SK-N-SH (cell line): ENCODE measurements at regions not wholly inside any gene's neighbourhood (a gene's known extent, or its start where the extent isn't known, plus 50 kb on each side); places are given as distances from the start of the nearest gene placed in this dataset.

Experiments used
- CTCF ChIP-seq: fragments of 200-600 bp; sonication (generic); IDR thresholded peaks from 2 replicates; pipeline ENCODE4 v1.6.1; 2017; ENCODE audit warnings: antibody characterized with exemption, mild to moderate bottlenecking, moderate library complexity
- FOXJ3 ChIP-seq: sonication (generic); formaldehyde crosslinking; IDR thresholded peaks from 2 replicates; pipeline ENCODE4 v1.5.1; 2020; ENCODE audit warnings: mild to moderate bottlenecking, missing genetic modification reagents
- GATA2 ChIP-seq: sonication (generic); formaldehyde crosslinking; IDR thresholded peaks from 2 replicates; pipeline ENCODE4 v1.5.0; 2020; ENCODE audit warnings: mild to moderate bottlenecking, missing genetic modification reagents
- JUND ChIP-seq: IDR thresholded peaks from 2 replicates; pipeline ENCODE4 v1.4.0; 2012
- MEF2A ChIP-seq: IDR thresholded peaks from 2 replicates; pipeline ENCODE4 v1.4.0; 2012; ENCODE audit warnings: low read depth, borderline replicate concordance
- MXI1 ChIP-seq: IDR thresholded peaks from 2 replicates; pipeline ENCODE4 v1.6.1; 2012; ENCODE audit warnings: mild to moderate bottlenecking, low read depth, low read length, improper control_type of control experiment
- POLR2AphosphoS5 ChIP-seq: IDR thresholded peaks from 2 replicates; pipeline ENCODE4 v1.6.1; 2012; ENCODE audit warnings: low read depth, low read length
- RCOR1 ChIP-seq: fragments of 150-350 bp; IDR thresholded peaks from 2 replicates; pipeline ENCODE4 v1.6.1; 2017; ENCODE audit warnings: antibody characterized with exemption, low read length
- TAF1 ChIP-seq: IDR thresholded peaks from 2 replicates; pipeline ENCODE4 v1.6.1; 2012; ENCODE audit warnings: low read depth, mild to moderate bottlenecking, low read length, moderate library complexity, borderline replicate concordance
- YY1 ChIP-seq: IDR thresholded peaks from 2 replicates; pipeline ENCODE4 v1.4.0; 2012; ENCODE audit warnings: low read depth, mild to moderate bottlenecking
- TF ChIP-seq, protein P1 (sequence below): IDR thresholded peaks from 2 replicates; pipeline ENCODE4; 2012

- TF ChIP-seq CTCF (peak; percentile 62), RCOR1 (no peak), YY1 (no peak), POLR2AphosphoS5 (no peak), MEF2A (no peak), MXI1 (no peak), TAF1 (no peak), GATA2 (CRISPR knock-in tag) (no peak), JUND (no peak), FOXJ3 (no peak)
- TF ChIP-seq, protein P1, sequence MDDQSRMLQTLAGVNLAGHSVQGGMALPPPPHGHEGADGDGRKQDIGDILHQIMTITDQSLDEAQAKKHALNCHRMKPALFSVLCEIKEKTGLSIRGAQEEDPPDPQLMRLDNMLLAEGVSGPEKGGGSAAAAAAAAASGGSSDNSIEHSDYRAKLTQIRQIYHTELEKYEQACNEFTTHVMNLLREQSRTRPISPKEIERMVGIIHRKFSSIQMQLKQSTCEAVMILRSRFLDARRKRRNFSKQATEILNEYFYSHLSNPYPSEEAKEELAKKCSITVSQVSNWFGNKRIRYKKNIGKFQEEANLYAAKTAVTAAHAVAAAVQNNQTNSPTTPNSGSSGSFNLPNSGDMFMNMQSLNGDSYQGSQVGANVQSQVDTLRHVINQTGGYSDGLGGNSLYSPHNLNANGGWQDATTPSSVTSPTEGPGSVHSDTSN, result no peak
Measured at GRCh38 chr13:27339299-27339698, 68.7 kb downstream of the RASL11A start.
